Testis (tissue), 2 donors: ENCODE measurements at regions not wholly inside any gene's neighbourhood (a gene's known extent, or its start where the extent isn't known, plus 50 kb on each side); places are given as distances from the start of the nearest gene placed in this dataset.

Experiments
- POLR2A ChIP-seq: fragments of 450-650 bp; IDR thresholded peaks from one replicate; pipeline ENCODE4 v1.6.1; 2017; ENCODE audit warnings: antibody characterized with exemption, mild to moderate bottlenecking, moderate library complexity
- TF ChIP-seq, protein P1 (sequence below), 3 experiments: fragments of 450-650 bp in 2 of 3; fragments of 200-600 bp in 1 of 3; sonication (generic) in 1 of 3; IDR thresholded peaks; one replicate each; pipeline ENCODE4 v1.5.1; 2016 to 2019; ENCODE audit warnings: antibody characterized with exemption in 3 of 3, mild to moderate bottlenecking in 2 of 3, moderate library complexity in 1 of 3

DNA sequence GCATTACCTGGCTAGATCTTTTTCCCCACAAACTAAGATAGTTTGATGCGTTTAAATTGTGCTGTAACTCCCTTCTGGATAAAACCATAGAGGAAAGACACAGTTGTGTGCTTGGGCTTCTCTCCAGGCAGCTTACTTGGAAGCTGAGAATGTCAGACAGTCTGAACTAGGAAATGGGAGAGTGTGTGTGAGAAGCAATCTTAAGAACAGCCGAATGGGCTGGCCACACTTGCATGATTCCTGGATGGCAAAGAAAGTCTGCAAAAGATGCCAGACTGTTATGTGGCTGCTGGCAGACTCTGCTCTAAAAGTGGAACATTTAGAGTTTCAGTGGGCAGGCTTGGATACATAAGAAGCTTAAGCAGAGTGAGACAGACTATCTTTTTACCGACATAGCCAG, 384.3 kb upstream of the PSMD7 start:
- TF ChIP-seq, protein P1, sequence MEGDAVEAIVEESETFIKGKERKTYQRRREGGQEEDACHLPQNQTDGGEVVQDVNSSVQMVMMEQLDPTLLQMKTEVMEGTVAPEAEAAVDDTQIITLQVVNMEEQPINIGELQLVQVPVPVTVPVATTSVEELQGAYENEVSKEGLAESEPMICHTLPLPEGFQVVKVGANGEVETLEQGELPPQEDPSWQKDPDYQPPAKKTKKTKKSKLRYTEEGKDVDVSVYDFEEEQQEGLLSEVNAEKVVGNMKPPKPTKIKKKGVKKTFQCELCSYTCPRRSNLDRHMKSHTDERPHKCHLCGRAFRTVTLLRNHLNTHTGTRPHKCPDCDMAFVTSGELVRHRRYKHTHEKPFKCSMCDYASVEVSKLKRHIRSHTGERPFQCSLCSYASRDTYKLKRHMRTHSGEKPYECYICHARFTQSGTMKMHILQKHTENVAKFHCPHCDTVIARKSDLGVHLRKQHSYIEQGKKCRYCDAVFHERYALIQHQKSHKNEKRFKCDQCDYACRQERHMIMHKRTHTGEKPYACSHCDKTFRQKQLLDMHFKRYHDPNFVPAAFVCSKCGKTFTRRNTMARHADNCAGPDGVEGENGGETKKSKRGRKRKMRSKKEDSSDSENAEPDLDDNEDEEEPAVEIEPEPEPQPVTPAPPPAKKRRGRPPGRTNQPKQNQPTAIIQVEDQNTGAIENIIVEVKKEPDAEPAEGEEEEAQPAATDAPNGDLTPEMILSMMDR (IDR thresholded peaks at IDR 0.05): no peak
- TF ChIP-seq POLR2A: no peak
